22Rv1 (cell line): ENCODE measurements at regions not wholly inside any gene's neighbourhood (a gene's known extent, or its start where the extent isn't known, plus 50 kb on each side); places are given as distances from the start of the nearest gene placed in this dataset.

Experiments
- H3K27ac ChIP-seq: fragments of 450-650 bp; 2 replicates; pipeline ENCODE4 v1.5.1; 2017
- CTCF ChIP-seq: fragments of 450-650 bp; IDR thresholded peaks from 2 replicates; pipeline ENCODE4 v1.5.1; 2017; ENCODE audit warnings: mild to moderate bottlenecking
- ZFX ChIP-seq: fragments of 450-650 bp; IDR thresholded peaks from 2 replicates; pipeline ENCODE4 v1.6.1; 2017; ENCODE audit warnings: antibody characterized with exemption, borderline replicate concordance

- H3K27ac ChIP-seq, result no peak overlapping the region
- TF ChIP-seq ZFX, result no peak
- no peak for TF ChIP-seq CTCF
These were observed 172.7 kb downstream of the BARHL2 start for GRCh38 chr1:90544356-90544755.

GRCh38 chr1:90537606-90538362, 179.3 kb downstream of the BARHL2 start:
- TF ChIP-seq CTCF (no peak), ZFX (no peak)
- no peak overlapping the region for H3K27ac ChIP-seq

GRCh38 chr1:90534663-90535295, 182.3 kb downstream of the BARHL2 start:
- H3K27ac ChIP-seq, result no peak overlapping the region
- TF ChIP-seq CTCF (no peak), ZFX (no peak)

GRCh38 chr1:90534116-90534515, 183.0 kb downstream of the BARHL2 start:
- H3K27ac ChIP-seq, result no peak overlapping the region
- no peak for TF ChIP-seq CTCF
- no peak for TF ChIP-seq ZFX

GRCh38 chr1:90526954-90527353, 190.1 kb downstream of the BARHL2 start:
- no peak overlapping the region for H3K27ac ChIP-seq

GRCh38 chr1:90522432-90522831, 194.7 kb downstream of the BARHL2 start:
- TF ChIP-seq CTCF (no peak), ZFX (no peak)
- no peak overlapping the region for H3K27ac ChIP-seq

More at GRCh38 chr1:90526954-90527353, 190.1 kb downstream of the BARHL2 start:
- TF ChIP-seq CTCF (no peak), ZFX (no peak)

GRCh38 chr1:90513956-90514355, 203.1 kb downstream of the BARHL2 start:
- TF ChIP-seq ZFX (no peak), CTCF (no peak)
- no peak overlapping the region for H3K27ac ChIP-seq
